ENCODE measurements at regions not wholly inside any gene's neighbourhood (a gene's known extent, or its start where the extent isn't known, plus 50 kb on each side); places are given as distances from the start of the nearest gene placed in this dataset.

- DNase-seq (ENCODE audit: low spot score) = no peak
Observed at GRCh38 chr5:117212866-117213265, 638.2 kb upstream of the SEMA6A start.

GRCh38 chr5:117210796-117211195 lies 636.2 kb upstream of the SEMA6A start:
- DNase-seq (ENCODE audit: low spot score) = no peak

GRCh38 chr5:117209479-117209878 lies 634.9 kb upstream of the SEMA6A start:
- no peak for DNase-seq (ENCODE audit: low spot score)

- no peak for DNase-seq (ENCODE audit: low spot score)
Observed at GRCh38 chr5:117207088-117207668, 632.6 kb upstream of the SEMA6A start.

GRCh38 chr5:117205894-117206293 lies 631.3 kb upstream of the SEMA6A start:
- DNase-seq (ENCODE audit: low spot score) = no peak

GRCh38 chr5:117204926-117205869 lies 630.6 kb upstream of the SEMA6A start:
- DNase-seq (ENCODE audit: low spot score) = peak; percentile 30

GRCh38 chr5:117204404-117204803 lies 629.8 kb upstream of the SEMA6A start:
- no peak for DNase-seq (ENCODE audit: low spot score)

GRCh38 chr5:117203584-117203983 lies 629.0 kb upstream of the SEMA6A start:
- DNase-seq (ENCODE audit: low spot score) = no peak

- no peak for DNase-seq (ENCODE audit: low spot score)
Observed at GRCh38 chr5:117201001-117201400, 626.4 kb upstream of the SEMA6A start.

- no peak for DNase-seq (ENCODE audit: low spot score)
Observed at GRCh38 chr5:117195076-117195475, 620.5 kb upstream of the SEMA6A start.

- no peak for DNase-seq (ENCODE audit: low spot score)
Observed at GRCh38 chr5:117191251-117191650, 616.6 kb upstream of the SEMA6A start.

GRCh38 chr5:117189784-117190183 lies 615.2 kb upstream of the SEMA6A start:
- DNase-seq (ENCODE audit: low spot score) = no peak

- DNase-seq (ENCODE audit: low spot score) = no peak
Observed at GRCh38 chr5:117188211-117188610, 613.6 kb upstream of the SEMA6A start.

GRCh38 chr5:117186751-117187150 lies 612.1 kb upstream of the SEMA6A start:
- no peak for DNase-seq (ENCODE audit: low spot score)

GRCh38 chr5:117183326-117183725 lies 608.7 kb upstream of the SEMA6A start:
- no peak for DNase-seq (ENCODE audit: low spot score)

- DNase-seq (ENCODE audit: low spot score) = peak; percentile 78
Observed at GRCh38 chr5:117182104-117182503, 607.5 kb upstream of the SEMA6A start.

GRCh38 chr5:117177302-117177701 lies 602.7 kb upstream of the SEMA6A start:
- DNase-seq (ENCODE audit: low spot score) = no peak

GRCh38 chr5:117165068-117165467 lies 590.4 kb upstream of the SEMA6A start:
- DNase-seq (ENCODE audit: low spot score) = peak; percentile 61

- DNase-seq (ENCODE audit: low spot score) = peak; percentile 46
Observed at GRCh38 chr5:117161718-117162335, 587.2 kb upstream of the SEMA6A start.

- DNase-seq (ENCODE audit: low spot score) = no peak
Observed at GRCh38 chr5:117160391-117160790, 585.8 kb upstream of the SEMA6A start.

GRCh38 chr5:117149312-117149711 lies 574.7 kb upstream of the SEMA6A start:
- DNase-seq (ENCODE audit: low spot score) = no peak

- DNase-seq (ENCODE audit: low spot score) = no peak
Observed at GRCh38 chr5:117144086-117144485, 569.5 kb upstream of the SEMA6A start.

- no peak for DNase-seq (ENCODE audit: low spot score)
Observed at GRCh38 chr5:117143406-117143805, 568.8 kb upstream of the SEMA6A start.

Measured in pons (tissue), 1 donor.